Naive B cell (primary cell): ENCODE measurements at regions not wholly inside any gene's neighbourhood (a gene's known extent, or its start where the extent isn't known, plus 50 kb on each side); places are given as distances from the start of the nearest gene placed in this dataset.

Source experiments
- ATAC-seq, 2 donors: fragments of 150-1000 bp; cut with Tn5 transposase; 2 replicates each; pipeline ENCODE4 v1.10.0; 2021; ENCODE audit warnings: low read depth in 2 of 2, mild to moderate bottlenecking in 2 of 2, moderate library complexity in 2 of 2
- DNase-seq: peaks from one replicate; pipeline ENCODE4 v3.0.0; 2022
- H3K27ac Mint-ChIP-seq, 6 donors: one replicate each; pipeline ENCODE4 v1.8.0; 2020 to 2022; ENCODE audit warnings: mild to moderate bottlenecking in 6 of 6, mixed read lengths in 6 of 6, moderate library complexity in 5 of 6, inconsistent platforms in 2 of 6
- H3K27me3 Mint-ChIP-seq, 3 donors: one replicate each; pipeline ENCODE4 v1.8.0; 2021 to 2022; ENCODE audit warnings: mixed read lengths in 3 of 3, mild to moderate bottlenecking in 1 of 3
- H3K36me3 Mint-ChIP-seq, 2 donors: one replicate each; pipeline ENCODE4 v1.8.0; 2020 to 2022; ENCODE audit warnings: mixed read lengths in 2 of 2, inconsistent platforms in 1 of 2, mild to moderate bottlenecking in 1 of 2
- H3K4me1 Mint-ChIP-seq, 3 donors: one replicate each; pipeline ENCODE4 v1.8.0; 2020 to 2022; ENCODE audit warnings: mixed read lengths in 3 of 3, inconsistent platforms in 1 of 3, mild to moderate bottlenecking in 1 of 3, moderate library complexity in 1 of 3
- H3K4me3 Mint-ChIP-seq, 8 donors: one replicate each; pipeline ENCODE4 v1.8.0; 2020 to 2022; ENCODE audit warnings: mild to moderate bottlenecking in 8 of 8, mixed read lengths in 8 of 8, moderate library complexity in 8 of 8, inconsistent platforms in 2 of 8
- H3K9me3 Mint-ChIP-seq, 7 donors: one replicate each; pipeline ENCODE4 v1.8.0; 2020 to 2022; ENCODE audit warnings: mixed read lengths in 7 of 7, mild to moderate bottlenecking in 5 of 7, inconsistent platforms in 2 of 7, moderate library complexity in 1 of 7

GRCh38 chr16:74073456-74073855, 223.2 kb upstream of the PSMD7 start:
- DNase-seq (no peak), ATAC-seq (no peak)
- Mint-ChIP-seq H3K9me3 (peaks cover 2 to 22% (median 18%) of the 10 kb centered on the region in 7 donors), H3K27me3 (no peaks in the 10 kb centered on the region), H3K27ac (no peak overlapping the region), H3K4me3 (no peak overlapping the region), H3K4me1 (no peaks in the 10 kb centered on the region), H3K36me3 (peaks cover 0 to 5% of the 10 kb centered on the region in 2 donors)

DNA sequence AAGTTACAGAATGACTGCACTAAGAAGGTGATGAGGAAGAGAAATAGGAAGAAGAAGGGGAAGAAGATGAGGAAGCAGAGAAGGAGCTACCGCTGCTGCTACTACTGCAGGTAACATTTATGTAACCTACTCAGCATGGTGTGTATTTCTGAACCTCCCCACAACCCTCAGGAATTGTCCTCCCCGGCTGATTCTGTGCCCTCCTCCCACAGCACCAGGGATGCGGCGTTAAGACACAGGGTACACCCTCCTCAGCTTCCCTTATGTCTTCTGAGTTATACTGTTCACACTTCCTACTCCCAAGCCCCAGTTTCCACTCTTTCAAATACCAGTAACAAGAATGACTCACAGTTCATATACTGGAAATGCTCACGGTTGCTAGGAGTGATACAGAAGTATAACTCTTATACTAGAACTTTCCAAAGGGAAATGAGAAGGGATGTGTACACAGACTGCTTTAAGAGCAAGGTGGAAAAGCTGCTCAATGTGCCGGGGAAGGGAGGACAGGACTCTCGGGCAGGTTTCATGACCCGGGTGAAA, 224.5 kb upstream of the PSMD7 start:
- H3K4me3 Mint-ChIP-seq, result no peak overlapping the region
- DNase-seq (no peak), ATAC-seq (no peak)
- H3K27ac Mint-ChIP-seq, result peak overlapping the region in 1 of 6 donors; percentile 2
- no peaks in the 10 kb centered on the region for H3K27me3 Mint-ChIP-seq
- H3K9me3 Mint-ChIP-seq, result peaks cover 2 to 22% (median 18%) of the 10 kb centered on the region in 7 donors
- peaks cover 0 to 5% of the 10 kb centered on the region in 2 donors for H3K36me3 Mint-ChIP-seq
- H3K4me1 Mint-ChIP-seq, result no peaks in the 10 kb centered on the region

DNA sequence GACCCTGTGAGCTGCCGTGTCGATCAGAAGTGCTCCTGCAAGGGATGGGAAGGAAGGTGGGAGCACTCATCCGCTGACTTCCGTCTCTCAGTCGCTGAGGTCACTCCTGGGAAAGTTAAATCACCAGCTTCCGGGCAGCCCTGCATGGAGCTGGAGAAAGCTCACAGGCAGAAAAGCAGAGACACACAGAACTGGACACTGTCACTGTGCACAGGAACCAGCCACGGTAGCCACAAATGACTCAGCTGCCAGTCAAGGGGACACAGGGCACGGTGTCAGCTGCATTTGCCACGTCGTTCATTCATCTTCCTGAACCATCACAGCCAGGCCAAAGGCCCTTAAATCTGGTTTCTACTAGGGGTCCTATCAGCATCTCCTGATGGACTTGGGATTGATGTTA, 226.4 kb upstream of the PSMD7 start:
- DNase-seq (no peak), ATAC-seq (no peak)
- no peak overlapping the region for H3K4me3 Mint-ChIP-seq
- H3K27ac Mint-ChIP-seq, result peak overlapping the region in 1 of 6 donors; percentile 39
- peaks cover 0 to 12% (median 10%) of the 10 kb centered on the region in 7 donors for H3K9me3 Mint-ChIP-seq
- H3K27me3 Mint-ChIP-seq, result no peaks in the 10 kb centered on the region
- H3K4me1 Mint-ChIP-seq, result no peaks in the 10 kb centered on the region
- no peaks in the 10 kb centered on the region for H3K36me3 Mint-ChIP-seq

DNA sequence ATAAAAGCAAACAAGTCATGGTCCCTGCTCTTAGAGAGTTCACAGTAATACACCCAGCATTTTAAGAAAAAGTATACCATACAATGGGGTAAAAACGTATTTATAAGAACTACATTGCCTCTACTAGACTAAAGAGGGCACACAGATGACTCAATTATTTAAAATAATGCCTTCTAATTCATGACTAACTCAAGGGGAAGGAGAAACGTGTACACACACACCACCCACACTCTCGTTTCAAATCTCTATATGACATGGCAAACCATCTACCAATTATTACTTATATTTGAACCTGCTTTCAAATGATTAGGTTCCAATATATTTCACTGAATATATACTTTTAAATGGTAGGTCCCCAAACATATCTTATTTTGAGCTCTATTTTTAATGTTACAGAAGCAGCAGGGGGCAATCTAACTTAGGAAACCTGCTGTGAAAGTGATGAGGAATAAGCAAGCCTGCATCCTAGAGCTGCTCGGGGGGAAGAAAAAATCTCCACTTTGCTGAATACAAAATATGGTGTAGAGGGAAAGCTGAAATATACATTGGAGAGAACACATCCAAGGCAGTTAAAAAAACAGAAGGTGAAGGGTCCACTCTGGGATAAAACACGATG, 232.4 kb upstream of the PSMD7 start:
- H3K27me3 Mint-ChIP-seq, result no peaks in the 10 kb centered on the region
- no peak overlapping the region for H3K4me3 Mint-ChIP-seq
- H3K27ac Mint-ChIP-seq, result no peak overlapping the region
- ATAC-seq (no peak), DNase-seq (no peak)
- H3K36me3 Mint-ChIP-seq, result no peaks in the 10 kb centered on the region
- H3K9me3 Mint-ChIP-seq, result peaks cover 0 to 23% (median 0%) of the 10 kb centered on the region in 7 donors
- no peaks in the 10 kb centered on the region for H3K4me1 Mint-ChIP-seq

- Mint-ChIP-seq H3K4me1 (no peaks in the 10 kb centered on the region), H3K27ac (no peak overlapping the region), H3K27me3 (no peaks in the 10 kb centered on the region), H3K36me3 (peaks cover 0 to 8% of the 10 kb centered on the region in 2 donors), H3K4me3 (no peak overlapping the region), H3K9me3 (peaks cover 7 to 23% (median 10%) of the 10 kb centered on the region in 7 donors)
- ATAC-seq (no peak), DNase-seq (no peak)
Observed at GRCh38 chr16:74053826-74054225, 242.8 kb upstream of the PSMD7 start.

DNA sequence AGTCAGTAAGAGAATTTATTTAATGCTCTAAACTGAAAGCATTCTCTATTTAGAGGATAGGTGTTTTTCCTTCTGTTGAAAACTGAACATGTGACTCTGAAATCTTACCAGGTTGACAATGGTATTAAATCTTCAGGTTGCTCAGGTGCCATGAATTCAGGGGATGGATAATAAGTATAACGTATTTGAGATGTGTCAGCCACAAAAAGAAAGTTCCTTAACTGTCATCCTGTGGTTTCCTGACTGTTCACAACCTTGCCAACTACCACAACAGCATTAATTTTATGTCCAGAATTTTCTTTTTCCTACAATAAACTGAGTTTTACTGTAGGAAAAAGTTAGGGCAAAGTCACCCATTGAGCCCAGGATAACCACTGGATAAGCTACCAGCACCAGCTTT, 243.3 kb upstream of the PSMD7 start:
- H3K27me3 Mint-ChIP-seq, result no peaks in the 10 kb centered on the region
- no peak overlapping the region for H3K27ac Mint-ChIP-seq
- no peaks in the 10 kb centered on the region for H3K4me1 Mint-ChIP-seq
- no peak for ATAC-seq
- no peak overlapping the region for H3K4me3 Mint-ChIP-seq
- peaks cover 0 to 8% of the 10 kb centered on the region in 2 donors for H3K36me3 Mint-ChIP-seq
- DNase-seq, result no peak
- peaks cover 2 to 18% (median 5%) of the 10 kb centered on the region in 7 donors for H3K9me3 Mint-ChIP-seq

- Mint-ChIP-seq H3K4me3 (no peak overlapping the region), H3K27ac (no peak overlapping the region), H3K27me3 (no peaks in the 10 kb centered on the region), H3K36me3 (peaks cover 0 to 8% of the 10 kb centered on the region in 2 donors), H3K9me3 (peaks cover 0 to 15% (median 5%) of the 10 kb centered on the region in 7 donors), H3K4me1 (no peaks in the 10 kb centered on the region)
- no peak for DNase-seq
- ATAC-seq, result no peak
Observed at GRCh38 chr16:74052016-74052415, 244.6 kb upstream of the PSMD7 start.

GRCh38 chr16:74049027-74049426, 247.6 kb upstream of the PSMD7 start:
- no peaks in the 10 kb centered on the region for H3K27me3 Mint-ChIP-seq
- no peaks in the 10 kb centered on the region for H3K4me1 Mint-ChIP-seq
- H3K4me3 Mint-ChIP-seq, result no peak overlapping the region
- no peak overlapping the region for H3K27ac Mint-ChIP-seq
- H3K9me3 Mint-ChIP-seq, result peaks cover 0 to 1% (median 0%) of the 10 kb centered on the region in 7 donors
- H3K36me3 Mint-ChIP-seq, result no peaks in the 10 kb centered on the region
- DNase-seq (no peak), ATAC-seq (no peak)

GRCh38 chr16:74046524-74046923, 250.1 kb upstream of the PSMD7 start:
- Mint-ChIP-seq H3K4me3 (no peak overlapping the region), H3K36me3 (no peaks in the 10 kb centered on the region), H3K4me1 (no peaks in the 10 kb centered on the region), H3K27ac (no peak overlapping the region), H3K9me3 (peaks cover 0 to 1% (median 0%) of the 10 kb centered on the region in 7 donors), H3K27me3 (no peaks in the 10 kb centered on the region)
- no peak for ATAC-seq
- DNase-seq, result no peak

- Mint-ChIP-seq H3K27me3 (no peaks in the 10 kb centered on the region), H3K9me3 (no peaks in the 10 kb centered on the region), H3K4me1 (no peaks in the 10 kb centered on the region), H3K36me3 (no peaks in the 10 kb centered on the region), H3K27ac (no peak overlapping the region), H3K4me3 (no peak overlapping the region)
- DNase-seq (no peak), ATAC-seq (no peak)
Observed at GRCh38 chr16:74045513-74045912, 251.1 kb upstream of the PSMD7 start.

GRCh38 chr16:74035816-74036215, 260.8 kb upstream of the PSMD7 start:
- H3K27ac Mint-ChIP-seq, result no peak overlapping the region
- ATAC-seq, result no peak
- no peak for DNase-seq
- H3K27me3 Mint-ChIP-seq, result peaks cover 0 to 5% (median 0%) of the 10 kb centered on the region in 3 donors
- H3K4me1 Mint-ChIP-seq, result no peaks in the 10 kb centered on the region
- no peaks in the 10 kb centered on the region for H3K9me3 Mint-ChIP-seq
- H3K36me3 Mint-ChIP-seq, result no peaks in the 10 kb centered on the region
- no peak overlapping the region for H3K4me3 Mint-ChIP-seq

- no peak overlapping the region for H3K27ac Mint-ChIP-seq
Observed at GRCh38 chr16:74034862-74035261, 261.8 kb upstream of the PSMD7 start.

DNA sequence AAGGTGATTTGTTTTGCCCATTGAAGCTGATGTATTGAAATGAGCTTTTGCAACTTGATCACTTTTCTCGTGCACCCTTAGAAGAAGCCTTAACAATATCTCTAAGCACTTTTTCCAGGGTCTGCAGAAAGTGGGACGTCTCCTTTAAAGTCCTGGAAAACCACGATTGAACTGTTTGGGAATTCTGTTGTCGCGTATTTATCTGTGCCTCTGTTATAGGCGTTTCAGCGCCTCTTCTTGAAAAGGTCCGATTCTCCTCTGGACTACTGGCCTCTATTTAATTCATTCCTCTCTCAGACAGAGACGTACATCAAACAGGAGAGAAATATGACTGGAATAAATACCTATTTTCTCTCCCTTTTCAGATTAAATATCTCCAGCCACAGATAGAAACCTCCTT, 262.4 kb upstream of the PSMD7 start:
- H3K9me3 Mint-ChIP-seq, result no peaks in the 10 kb centered on the region
- H3K27ac Mint-ChIP-seq, result no peak overlapping the region
- ATAC-seq, result no peak
- H3K36me3 Mint-ChIP-seq, result no peaks in the 10 kb centered on the region
- DNase-seq, result no peak
- H3K4me1 Mint-ChIP-seq, result no peaks in the 10 kb centered on the region
- H3K4me3 Mint-ChIP-seq, result no peak overlapping the region
- peaks cover 0 to 5% (median 0%) of the 10 kb centered on the region in 3 donors for H3K27me3 Mint-ChIP-seq

More at GRCh38 chr16:74034862-74035261, 261.8 kb upstream of the PSMD7 start:
- Mint-ChIP-seq H3K4me1 (no peaks in the 10 kb centered on the region), H3K27me3 (peaks cover 0 to 5% (median 0%) of the 10 kb centered on the region in 3 donors), H3K9me3 (no peaks in the 10 kb centered on the region), H3K36me3 (no peaks in the 10 kb centered on the region), H3K4me3 (no peak overlapping the region)
- ATAC-seq (no peak), DNase-seq (no peak)

DNA sequence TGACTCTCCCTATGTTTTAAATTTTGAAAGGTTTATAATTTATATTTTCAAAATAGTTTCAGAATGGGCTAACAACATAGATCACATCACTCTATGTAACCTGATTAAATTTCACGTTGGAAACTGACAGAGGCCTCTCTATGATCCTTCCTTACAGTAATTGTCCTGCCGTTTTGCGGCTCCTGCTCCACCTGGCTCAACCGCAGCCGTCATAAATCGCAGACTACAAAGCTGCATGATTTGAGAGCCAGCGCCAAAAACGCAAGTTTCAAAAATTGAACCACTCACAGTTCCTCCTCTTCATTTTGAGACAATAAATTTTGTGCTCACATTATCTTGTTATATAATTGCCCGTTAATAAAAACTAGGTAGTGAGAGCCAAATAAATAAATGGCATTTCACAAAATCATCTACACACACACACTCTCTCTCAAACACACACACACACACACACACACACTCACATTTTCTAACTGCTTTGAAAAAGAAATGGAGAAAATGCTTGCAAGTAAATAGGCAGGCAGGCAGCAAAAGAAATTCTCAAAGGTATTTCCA, 263.1 kb upstream of the PSMD7 start:
- peaks cover 0 to 5% (median 0%) of the 10 kb centered on the region in 3 donors for H3K27me3 Mint-ChIP-seq
- H3K4me3 Mint-ChIP-seq, result no peak overlapping the region
- DNase-seq, result no peak
- H3K36me3 Mint-ChIP-seq, result no peaks in the 10 kb centered on the region
- no peak for ATAC-seq
- no peaks in the 10 kb centered on the region for H3K9me3 Mint-ChIP-seq
- no peaks in the 10 kb centered on the region for H3K4me1 Mint-ChIP-seq
- H3K27ac Mint-ChIP-seq, result no peak overlapping the region
